GM12873 (cell line): ENCODE measurements at regions not wholly inside any gene's neighbourhood (a gene's known extent, or its start where the extent isn't known, plus 50 kb on each side); places are given as distances from the start of the nearest gene placed in this dataset.

Experiments
- TF ChIP-seq, protein P1 (sequence below): IDR thresholded peaks from 2 replicates; pipeline ENCODE4 v1.5.1; 2012; ENCODE audit warnings: low read depth, mild to moderate bottlenecking, moderate library complexity, low read length, control low read depth; ENCODE audit not compliant: insufficient read depth; ENCODE audit errors: missing control alignments

DNA sequence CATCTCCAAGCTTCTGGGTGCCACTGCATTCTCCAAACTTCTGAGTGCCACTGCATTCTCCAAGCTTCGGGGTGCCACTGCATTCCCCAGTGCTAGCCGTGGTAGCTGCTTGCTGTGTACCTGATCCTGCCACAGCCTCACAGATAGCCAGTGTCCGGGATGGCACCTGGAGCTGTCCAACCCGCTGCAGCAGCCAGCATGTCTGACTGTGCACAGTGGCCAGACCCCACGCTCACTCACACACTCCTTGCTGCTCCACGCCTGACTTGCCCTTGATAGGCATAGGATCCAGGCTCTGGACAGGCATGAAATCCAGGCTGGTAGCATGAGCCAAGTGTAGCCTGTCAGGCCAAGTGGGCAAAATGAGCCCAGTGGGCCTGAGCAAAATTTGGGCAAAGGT lies 465.0 kb downstream of the GUCY1A2 start:
- TF ChIP-seq, protein P1, sequence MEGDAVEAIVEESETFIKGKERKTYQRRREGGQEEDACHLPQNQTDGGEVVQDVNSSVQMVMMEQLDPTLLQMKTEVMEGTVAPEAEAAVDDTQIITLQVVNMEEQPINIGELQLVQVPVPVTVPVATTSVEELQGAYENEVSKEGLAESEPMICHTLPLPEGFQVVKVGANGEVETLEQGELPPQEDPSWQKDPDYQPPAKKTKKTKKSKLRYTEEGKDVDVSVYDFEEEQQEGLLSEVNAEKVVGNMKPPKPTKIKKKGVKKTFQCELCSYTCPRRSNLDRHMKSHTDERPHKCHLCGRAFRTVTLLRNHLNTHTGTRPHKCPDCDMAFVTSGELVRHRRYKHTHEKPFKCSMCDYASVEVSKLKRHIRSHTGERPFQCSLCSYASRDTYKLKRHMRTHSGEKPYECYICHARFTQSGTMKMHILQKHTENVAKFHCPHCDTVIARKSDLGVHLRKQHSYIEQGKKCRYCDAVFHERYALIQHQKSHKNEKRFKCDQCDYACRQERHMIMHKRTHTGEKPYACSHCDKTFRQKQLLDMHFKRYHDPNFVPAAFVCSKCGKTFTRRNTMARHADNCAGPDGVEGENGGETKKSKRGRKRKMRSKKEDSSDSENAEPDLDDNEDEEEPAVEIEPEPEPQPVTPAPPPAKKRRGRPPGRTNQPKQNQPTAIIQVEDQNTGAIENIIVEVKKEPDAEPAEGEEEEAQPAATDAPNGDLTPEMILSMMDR = no peak

DNA sequence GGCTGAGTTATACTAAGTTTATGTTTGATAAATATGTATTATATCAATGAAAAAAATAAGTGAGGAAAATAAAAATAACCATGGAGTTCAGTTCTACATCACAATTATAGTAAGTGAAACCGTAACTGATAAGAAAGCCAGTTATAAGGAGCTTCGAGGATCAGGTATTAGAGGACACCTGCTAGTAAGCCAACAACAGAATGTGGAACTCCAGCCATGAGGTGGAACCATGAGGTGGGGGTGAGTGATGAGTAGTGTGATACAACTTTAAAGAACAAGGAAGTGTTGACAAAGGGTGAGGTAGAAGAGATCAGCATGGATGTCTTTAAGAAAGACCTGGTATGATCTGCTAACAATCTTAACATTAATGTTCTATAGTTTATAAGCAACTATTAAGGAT lies 452.9 kb downstream of the GUCY1A2 start:
- TF ChIP-seq, protein P1 = no peak

DNA sequence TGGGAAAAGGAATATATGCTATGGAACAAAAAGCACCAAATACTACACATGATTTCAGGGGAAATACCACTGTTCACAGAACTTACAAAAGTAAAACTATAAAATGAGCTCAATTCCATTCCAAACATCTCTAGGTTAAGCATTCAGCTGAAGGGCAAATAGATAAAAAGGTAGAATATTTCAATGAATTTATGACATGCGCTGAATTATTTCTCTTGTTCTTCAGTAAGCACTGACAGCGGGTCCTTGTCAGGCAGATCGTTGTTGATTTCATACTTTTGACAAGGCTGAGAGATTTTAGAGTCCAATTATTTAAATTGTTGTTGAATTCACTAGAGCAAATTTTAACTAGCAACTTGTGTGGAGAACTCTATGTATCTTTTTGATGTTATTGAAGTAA lies 449.6 kb downstream of the GUCY1A2 start:
- TF ChIP-seq, protein P1 = no peak

DNA sequence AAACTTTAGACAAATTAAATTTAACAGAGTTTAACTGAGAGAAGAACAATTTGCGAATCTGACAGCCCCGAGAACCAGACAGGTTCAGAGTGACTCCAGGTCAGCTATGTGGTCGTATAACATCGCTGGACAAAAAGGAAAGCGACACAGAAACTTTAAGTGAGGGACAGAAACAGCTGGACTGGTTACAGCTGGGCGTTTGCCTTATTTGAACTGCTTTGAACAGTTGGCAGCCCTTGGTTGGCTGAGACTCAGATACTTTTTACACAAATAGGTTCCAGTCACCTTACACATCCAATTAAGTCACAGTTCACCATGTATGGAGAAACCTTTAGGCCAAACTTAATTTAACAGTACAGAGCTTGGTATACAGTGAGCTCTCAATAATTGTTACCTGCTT lies 436.9 kb downstream of the GUCY1A2 start:
- TF ChIP-seq, protein P1 = no peak

DNA sequence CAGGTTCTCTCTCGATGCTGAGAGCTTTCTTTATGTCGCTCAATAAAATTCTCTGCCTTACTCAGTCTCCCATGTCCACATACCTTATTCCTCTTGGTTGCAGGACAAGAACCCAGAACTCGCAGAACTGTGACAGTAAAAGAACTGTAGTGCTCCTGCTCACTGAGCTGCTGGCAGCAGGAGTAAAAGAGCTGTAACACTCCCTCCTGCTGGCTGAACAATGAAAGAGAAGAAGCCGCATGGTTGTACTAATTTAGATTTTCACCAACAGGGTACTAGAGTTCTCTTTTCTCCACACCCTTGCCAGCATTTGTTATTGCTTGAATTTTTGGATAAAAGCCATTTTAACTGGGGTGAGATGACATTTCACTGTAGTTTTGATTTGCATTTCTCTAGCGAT lies 433.2 kb downstream of the GUCY1A2 start:
- TF ChIP-seq, protein P1 = no peak

DNA sequence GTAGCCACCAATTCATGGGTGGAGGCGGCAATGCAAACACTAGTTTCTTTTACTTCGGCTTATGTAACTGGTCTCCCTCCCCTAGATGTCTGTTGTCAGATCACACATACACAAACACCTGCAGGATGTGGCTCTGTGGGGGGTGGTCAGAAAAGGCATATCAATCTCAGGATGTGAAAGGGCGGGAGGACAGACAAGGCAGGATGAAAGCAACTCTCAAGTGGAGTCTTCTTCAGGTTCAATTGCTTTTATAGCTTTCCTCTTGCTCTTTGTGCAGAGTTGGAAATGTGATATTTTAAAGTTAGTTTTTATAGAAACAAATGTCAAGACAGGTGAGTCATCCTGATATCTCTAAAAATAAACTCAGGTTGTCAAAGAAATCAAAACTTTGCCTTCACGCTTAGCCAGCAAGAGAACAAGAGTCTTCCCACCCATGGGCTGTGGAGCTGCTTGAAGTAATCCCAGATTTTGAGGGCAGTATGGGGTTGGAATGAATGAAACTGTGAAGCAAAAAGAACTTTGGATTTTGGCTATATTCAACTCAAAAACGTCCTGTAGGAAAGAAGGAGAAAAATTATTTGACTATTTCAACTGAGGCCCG lies 423.4 kb downstream of the GUCY1A2 start:
- TF ChIP-seq, protein P1 = no peak

DNA sequence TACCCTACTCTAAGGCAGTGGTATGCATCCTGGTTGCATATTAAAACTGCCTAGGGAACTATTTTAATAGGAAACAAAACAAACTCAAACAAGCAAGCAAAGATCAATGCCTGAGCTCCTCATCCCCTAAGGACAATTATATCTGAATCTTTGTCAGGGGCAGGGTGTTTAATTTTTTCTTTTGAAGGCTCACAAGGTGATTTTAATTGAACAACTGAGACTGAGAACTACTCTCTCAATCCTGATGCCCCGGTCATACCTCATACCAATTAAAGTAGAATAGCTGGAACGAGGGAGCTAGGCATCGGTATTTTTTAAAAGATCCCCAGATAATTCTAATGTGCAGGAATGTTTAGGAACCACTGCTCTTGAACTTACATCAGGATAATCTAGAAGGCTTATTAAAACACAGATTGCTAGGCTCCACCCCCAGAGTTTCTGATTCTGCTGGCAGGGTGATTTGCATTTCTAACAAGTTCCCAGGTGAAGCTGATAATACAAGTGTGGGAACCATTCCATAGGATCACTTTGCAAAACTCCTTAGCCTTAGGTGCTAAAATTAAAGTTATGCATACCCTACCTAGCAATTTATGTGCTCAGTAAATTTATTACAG lies 416.5 kb downstream of the GUCY1A2 start:
- TF ChIP-seq, protein P1 = no peak
